Uterus (tissue), 2 donors: ENCODE measurements at regions not wholly inside any gene's neighbourhood (a gene's known extent, or its start where the extent isn't known, plus 50 kb on each side); places are given as distances from the start of the nearest gene placed in this dataset.

Source experiments
- CTCF ChIP-seq, 4 experiments: fragments of 200-600 bp in 2 of 4; fragments of 450-650 bp in 2 of 4; sonication (generic) in 2 of 4; IDR thresholded peaks; one replicate each; pipeline ENCODE4 v1.5.1; 2016 to 2019; ENCODE audit warnings: antibody characterized with exemption in 4 of 4, mild to moderate bottlenecking in 2 of 4, moderate library complexity in 1 of 4
- POLR2A ChIP-seq, 2 donors: fragments of 450-650 bp; IDR thresholded peaks; one replicate each; pipeline ENCODE4 v1.6.1; 2016; ENCODE audit warnings: antibody characterized with exemption in 2 of 2, mild to moderate bottlenecking in 1 of 2, moderate library complexity in 1 of 2

- TF ChIP-seq CTCF (IDR thresholded peaks at IDR 0.05), result no peak
- TF ChIP-seq POLR2A (IDR thresholded peaks at IDR 0.05), result no peak
Observed at GRCh38 chr2:125373293-125373692, 1282.7 kb upstream of the GYPC start.
